Hematopoietic multipotent progenitor cell treated with erythropoietin and hydrocortisone succinate and interleukin-3 and kit ligand, for 4 days (in vitro differentiated cells): ENCODE measurements at regions not wholly inside any gene's neighbourhood (a gene's known extent, or its start where the extent isn't known, plus 50 kb on each side); places are given as distances from the start of the nearest gene placed in this dataset.
A peak's percentile ranks its signal among the peaks of the same experiment; 100 is the strongest.
"Not testable (repeated sequence)": the region's sequence is repeated elsewhere in the genome, so short reads cannot be mapped to it uniquely, and the experiment has no call there.

Experiments
- DNase-seq: peaks from one replicate; pipeline ENCODE4 v3.0.0-alpha.2; 2015

GRCh38 chr4:40681600-40681999, 51.9 kb upstream of the RBM47 start:
- no peak for DNase-seq

GRCh38 chr4:40682290-40683101, 52.8 kb upstream of the RBM47 start:
- peak; percentile 48 for DNase-seq

GRCh38 chr4:40683536-40684145, 54.0 kb upstream of the RBM47 start:
- DNase-seq = peak; percentile 59

GRCh38 chr4:40684404-40684803, 54.7 kb upstream of the RBM47 start:
- no peak for DNase-seq

- no peak for DNase-seq
Measured at GRCh38 chr4:40685300-40685699, 55.6 kb upstream of the RBM47 start.

GRCh38 chr4:40686081-40686913, 56.6 kb upstream of the RBM47 start:
- no peak for DNase-seq

GRCh38 chr4:40687676-40688389, 58.2 kb upstream of the RBM47 start:
- DNase-seq = peak; percentile 41

GRCh38 chr4:40688446-40689095, 58.9 kb upstream of the RBM47 start:
- no peak for DNase-seq

- DNase-seq = no peak
Measured at GRCh38 chr4:40693946-40694345, 55.8 kb upstream of the NSUN7 start.

GRCh38 chr4:40697476-40697875, 52.3 kb upstream of the NSUN7 start:
- not testable (repeated sequence) for DNase-seq

- no peak for DNase-seq
Measured at GRCh38 chr4:40698733-40699132, 51.0 kb upstream of the NSUN7 start.

GRCh38 chr4:40699648-40700047, 50.1 kb upstream of the NSUN7 start:
- DNase-seq = no peak
